GM12801 (cell line): ENCODE measurements at regions not wholly inside any gene's neighbourhood (a gene's known extent, or its start where the extent isn't known, plus 50 kb on each side); places are given as distances from the start of the nearest gene placed in this dataset.

Experiments
- TF ChIP-seq, protein P1 (sequence below): IDR thresholded peaks from one replicate; pipeline ENCODE4 v1.5.1; 2011; ENCODE audit warnings: control low read depth; ENCODE audit not compliant: insufficient read length; ENCODE audit errors: extremely low read depth

DNA sequence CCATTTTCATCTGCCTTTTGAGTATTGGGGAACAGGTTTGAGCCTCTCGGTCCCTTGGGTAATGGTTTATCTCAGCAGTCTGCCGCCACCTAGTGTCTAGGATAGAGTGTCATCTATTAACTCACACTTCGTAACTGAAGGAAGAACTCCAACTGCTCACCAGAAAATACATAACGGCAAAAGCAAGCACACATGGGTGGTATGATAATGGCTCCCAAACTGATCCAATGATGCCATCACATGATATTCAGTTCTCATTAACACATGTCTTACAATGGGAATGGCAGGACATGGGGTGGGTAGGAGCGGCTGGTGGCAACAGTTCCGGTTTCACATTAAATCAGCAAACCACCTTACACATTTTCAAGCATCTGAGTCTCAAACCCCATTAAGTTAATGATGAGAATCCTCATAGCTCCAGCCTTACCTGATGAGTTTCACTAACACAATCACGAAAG is 110.7 kb upstream of the PHACTR1 start:
- TF ChIP-seq, protein P1, sequence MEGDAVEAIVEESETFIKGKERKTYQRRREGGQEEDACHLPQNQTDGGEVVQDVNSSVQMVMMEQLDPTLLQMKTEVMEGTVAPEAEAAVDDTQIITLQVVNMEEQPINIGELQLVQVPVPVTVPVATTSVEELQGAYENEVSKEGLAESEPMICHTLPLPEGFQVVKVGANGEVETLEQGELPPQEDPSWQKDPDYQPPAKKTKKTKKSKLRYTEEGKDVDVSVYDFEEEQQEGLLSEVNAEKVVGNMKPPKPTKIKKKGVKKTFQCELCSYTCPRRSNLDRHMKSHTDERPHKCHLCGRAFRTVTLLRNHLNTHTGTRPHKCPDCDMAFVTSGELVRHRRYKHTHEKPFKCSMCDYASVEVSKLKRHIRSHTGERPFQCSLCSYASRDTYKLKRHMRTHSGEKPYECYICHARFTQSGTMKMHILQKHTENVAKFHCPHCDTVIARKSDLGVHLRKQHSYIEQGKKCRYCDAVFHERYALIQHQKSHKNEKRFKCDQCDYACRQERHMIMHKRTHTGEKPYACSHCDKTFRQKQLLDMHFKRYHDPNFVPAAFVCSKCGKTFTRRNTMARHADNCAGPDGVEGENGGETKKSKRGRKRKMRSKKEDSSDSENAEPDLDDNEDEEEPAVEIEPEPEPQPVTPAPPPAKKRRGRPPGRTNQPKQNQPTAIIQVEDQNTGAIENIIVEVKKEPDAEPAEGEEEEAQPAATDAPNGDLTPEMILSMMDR, result no peak

DNA sequence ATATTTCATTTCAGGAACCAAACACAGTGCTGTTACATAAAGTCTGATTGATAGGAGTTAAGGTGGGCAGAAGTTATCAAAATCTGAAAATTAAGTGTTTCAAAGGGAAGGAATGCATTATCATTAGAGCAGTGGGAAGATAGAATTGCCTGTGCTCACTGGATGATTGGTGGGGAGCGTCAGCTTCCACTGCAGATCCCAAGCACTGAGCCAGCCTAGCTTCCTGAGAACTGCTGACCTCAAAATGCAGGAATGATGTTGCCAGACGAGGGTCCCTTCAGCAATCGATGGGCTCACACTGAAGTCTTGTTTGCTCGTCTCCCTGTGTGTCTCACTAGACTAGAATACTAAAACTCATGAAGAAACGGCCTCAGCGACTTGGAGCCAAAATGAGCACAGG is 110.0 kb upstream of the PHACTR1 start:
- TF ChIP-seq, protein P1, result no peak

DNA sequence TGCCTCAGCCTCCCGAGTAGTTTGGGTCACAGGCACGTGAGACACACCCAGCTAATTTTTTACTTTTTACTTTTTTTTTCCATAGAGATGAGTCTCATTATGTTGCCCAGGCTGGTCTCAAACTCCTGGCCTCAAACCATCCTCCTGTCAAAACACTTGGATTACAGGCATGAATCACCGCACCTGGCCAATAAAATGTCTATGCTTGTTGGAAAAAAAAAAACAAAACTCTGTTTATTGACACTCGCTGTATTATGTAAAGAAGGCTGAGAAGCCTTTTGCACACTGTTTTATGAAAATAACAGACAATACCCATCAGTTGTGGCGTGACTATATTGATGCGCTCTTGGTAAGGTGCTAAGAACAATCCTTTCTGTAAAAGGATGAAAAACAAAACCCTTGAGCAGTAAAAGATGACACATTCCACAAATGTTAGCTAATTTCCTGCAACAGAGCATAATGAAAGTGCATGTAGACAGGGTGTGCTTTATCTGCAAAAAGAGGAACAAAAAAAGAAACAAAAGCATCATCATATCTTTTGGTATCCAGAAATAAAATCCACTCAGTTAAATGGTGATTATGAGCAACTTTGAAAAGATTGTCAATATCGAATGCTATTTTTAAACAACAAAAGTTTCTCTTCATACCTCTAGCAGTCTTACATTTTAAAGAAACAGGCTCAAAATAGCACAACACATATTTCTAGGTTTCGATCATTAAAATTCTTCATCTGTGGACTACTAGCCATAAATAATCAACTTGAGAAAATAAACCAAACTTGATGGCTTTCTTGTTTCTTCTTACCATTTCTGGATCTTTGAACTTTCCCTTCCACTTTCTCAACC is 108.3 kb upstream of the PHACTR1 start:
- TF ChIP-seq, protein P1, result no peak

DNA sequence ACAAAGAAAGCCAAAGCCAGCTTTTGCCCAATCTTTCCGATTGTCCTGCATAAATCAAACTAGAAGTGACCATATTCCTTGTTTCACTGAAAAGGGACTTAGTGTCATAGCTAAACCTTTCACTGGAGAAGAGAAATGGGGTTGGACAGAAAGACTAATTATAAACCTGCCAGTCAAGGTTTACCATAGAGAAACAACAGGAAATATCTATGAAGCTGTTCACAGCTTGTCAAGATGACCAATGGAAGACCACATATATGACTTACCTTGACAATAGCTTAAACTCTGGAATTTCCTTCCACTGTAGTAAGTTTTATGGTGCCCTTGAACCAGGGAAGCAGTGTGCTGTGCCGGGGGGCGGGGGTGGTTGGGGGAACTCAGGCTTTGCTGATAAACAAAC is 107.7 kb upstream of the PHACTR1 start:
- TF ChIP-seq, protein P1, result no peak

DNA sequence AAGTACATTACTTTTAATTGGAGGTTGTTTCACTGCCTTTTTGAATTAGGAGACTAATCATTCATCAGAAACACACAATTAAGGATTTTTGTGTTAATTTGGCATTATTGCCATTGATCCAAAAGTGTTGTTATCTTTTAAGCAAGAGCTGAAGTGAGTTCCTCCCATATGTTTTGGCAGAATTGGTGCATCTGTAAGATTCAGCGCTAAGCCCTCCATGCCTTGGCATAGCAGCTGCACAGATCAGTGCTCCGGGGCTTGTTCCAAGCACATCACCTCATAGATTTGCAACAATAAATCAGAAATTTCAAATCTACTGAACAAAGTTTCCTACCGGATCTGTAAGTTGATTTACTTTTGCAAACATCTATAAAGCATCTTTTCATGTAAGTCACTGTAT is 106.8 kb upstream of the PHACTR1 start:
- TF ChIP-seq, protein P1, result no peak

DNA sequence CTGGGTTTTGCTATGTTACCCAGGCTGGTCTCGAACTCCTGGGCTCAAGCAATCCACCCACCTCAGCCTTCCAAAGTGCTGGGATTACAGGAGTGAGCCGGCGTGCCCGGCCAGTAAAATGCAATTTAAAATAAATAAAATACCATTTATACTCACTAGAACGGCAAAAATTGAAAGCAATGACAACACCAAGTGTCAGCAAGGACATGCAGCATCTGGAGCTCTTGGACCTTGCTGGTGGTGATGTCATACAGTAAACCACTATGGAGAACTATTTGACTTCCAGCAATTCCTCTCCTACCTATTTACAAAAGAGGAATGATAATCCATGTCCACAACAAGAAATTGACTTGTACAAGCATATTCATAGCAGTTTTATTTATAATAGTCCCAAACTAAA is 105.7 kb upstream of the PHACTR1 start:
- TF ChIP-seq, protein P1, result no peak

DNA sequence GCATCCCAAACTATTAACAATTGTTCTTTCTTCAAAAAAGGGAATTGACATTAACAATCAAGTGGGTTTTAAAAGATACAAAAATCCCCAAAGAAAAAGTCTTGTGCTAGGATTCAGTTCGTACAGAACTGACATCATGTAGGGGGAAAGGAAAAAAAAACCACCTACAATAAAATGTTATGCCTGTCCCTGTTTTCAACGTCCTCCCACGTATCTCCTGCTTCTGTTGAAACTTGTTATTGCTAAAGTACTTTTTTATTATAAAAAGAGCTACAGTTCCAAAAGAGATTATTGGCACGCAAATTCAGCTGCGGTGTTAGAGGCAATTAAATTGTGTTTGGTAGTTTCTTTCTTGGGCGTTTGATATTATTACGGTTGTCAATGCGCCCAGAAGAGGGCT is 102.8 kb upstream of the PHACTR1 start:
- TF ChIP-seq, protein P1, result no peak

DNA sequence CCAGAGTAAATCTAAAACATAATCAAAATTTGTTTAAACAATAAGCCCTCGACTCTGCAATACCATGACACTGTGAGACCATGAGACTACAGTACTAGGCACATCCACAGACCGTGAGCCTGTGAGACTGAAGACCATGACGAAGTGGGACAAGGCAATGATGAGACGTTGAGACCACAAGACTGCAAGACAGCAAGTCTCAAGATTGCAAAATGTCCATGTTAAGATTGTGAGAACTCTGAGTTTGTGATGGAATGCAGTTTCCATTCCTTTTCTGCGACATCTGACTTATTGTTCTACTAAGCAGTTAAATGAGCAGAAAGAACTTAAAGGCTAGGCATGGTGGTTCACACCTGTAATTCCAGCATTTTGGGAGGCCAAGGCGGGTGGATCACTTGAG is 102.1 kb upstream of the PHACTR1 start:
- TF ChIP-seq, protein P1, result no peak
